H9 (cell line): ENCODE measurements at regions not wholly inside any gene's neighbourhood (a gene's known extent, or its start where the extent isn't known, plus 50 kb on each side); places are given as distances from the start of the nearest gene placed in this dataset.

Source experiments
- DNase-seq: peaks from one replicate; pipeline ENCODE4 v3.0.0-alpha.2; 2017
- H2AFZ ChIP-seq: one replicate; pipeline ENCODE4 v1.6.1; 2013; ENCODE audit warnings: mild to moderate bottlenecking, low read length, control low read depth, moderate library complexity
- H2AK5ac ChIP-seq: 2 replicates; pipeline ENCODE4 v1.6.1; 2013; ENCODE audit warnings: low read length, control low read depth, mixed read lengths; ENCODE audit not compliant: insufficient read length
- H2BK120ac ChIP-seq: one replicate; pipeline ENCODE4 v1.6.1; 2013; ENCODE audit warnings: low read depth, mild to moderate bottlenecking, low read length, control low read depth, inconsistent platforms; ENCODE audit not compliant: poor library complexity, severe bottlenecking
- H2BK12ac ChIP-seq: 2 replicates; pipeline ENCODE4 v1.6.1; 2013; ENCODE audit warnings: low read length, control low read depth, mixed read lengths, low read depth; ENCODE audit not compliant: insufficient read length
- H2BK15ac ChIP-seq: 2 replicates; pipeline ENCODE4 v1.6.1; 2013; ENCODE audit warnings: low read depth, low read length, control low read depth
- H2BK20ac ChIP-seq: one replicate; pipeline ENCODE4 v1.6.1; 2013; ENCODE audit warnings: low read depth, mild to moderate bottlenecking, low read length, control low read depth, inconsistent platforms; ENCODE audit not compliant: poor library complexity, severe bottlenecking
- H2BK5ac ChIP-seq: 2 replicates; pipeline ENCODE4 v1.6.1; 2013; ENCODE audit warnings: low read length, control low read depth, mixed read lengths; ENCODE audit not compliant: insufficient read length
- H3K14ac ChIP-seq: 2 replicates; pipeline ENCODE4 v1.6.1; 2013; ENCODE audit warnings: low read length, control low read depth; ENCODE audit not compliant: insufficient read depth
- H3K18ac ChIP-seq: 2 replicates; pipeline ENCODE4 v1.6.1; 2013; ENCODE audit warnings: low read depth, mild to moderate bottlenecking, mixed read lengths, low read length, control low read depth; ENCODE audit not compliant: insufficient read length
- H3K23ac ChIP-seq: 2 replicates; pipeline ENCODE4 v1.6.1; 2013; ENCODE audit warnings: low read length, control low read depth, mixed read lengths, low read depth; ENCODE audit not compliant: insufficient read length
- H3K23me2 ChIP-seq: 2 replicates; pipeline ENCODE4 v1.6.1; 2013; ENCODE audit warnings: low read depth, mild to moderate bottlenecking, mixed read lengths, low read length, control low read depth; ENCODE audit not compliant: insufficient read length, poor library complexity, severe bottlenecking
- H3K27ac ChIP-seq: 2 replicates; pipeline ENCODE4 v1.5.1; 2013; ENCODE audit warnings: low read length, control low read depth, mixed read lengths, low read depth; ENCODE audit not compliant: insufficient read length
- H3K27me3 ChIP-seq: 2 replicates; pipeline ENCODE4 v1.6.1; 2013; ENCODE audit warnings: low read length, control low read depth, inconsistent platforms; ENCODE audit not compliant: insufficient read depth
- H3K4ac ChIP-seq: 2 replicates; pipeline ENCODE4 v1.6.1; 2013; ENCODE audit warnings: low read depth, mild to moderate bottlenecking, control low read depth, inconsistent platforms, low read length, moderate library complexity
- H3K4me1 ChIP-seq: 2 replicates; pipeline ENCODE4 v1.6.1; 2013; ENCODE audit warnings: low read length, control low read depth, inconsistent platforms; ENCODE audit not compliant: insufficient read depth
- H3K4me2 ChIP-seq: 2 replicates; pipeline ENCODE4 v1.6.1; 2013; ENCODE audit warnings: low read length, control low read depth, mixed read lengths; ENCODE audit not compliant: insufficient read length, insufficient read depth
- H3K56ac ChIP-seq: 2 replicates; pipeline ENCODE4 v1.6.1; 2013; ENCODE audit warnings: low read depth, mild to moderate bottlenecking, mixed read lengths, low read length, control low read depth; ENCODE audit not compliant: insufficient read length
- H3K79me1 ChIP-seq: 2 replicates; pipeline ENCODE4 v1.6.1; 2013; ENCODE audit warnings: low read depth, mild to moderate bottlenecking, moderate library complexity, low read length, control low read depth, inconsistent platforms; ENCODE audit not compliant: insufficient read depth, poor library complexity, severe bottlenecking
- H3K79me2 ChIP-seq: 2 replicates; pipeline ENCODE4 v1.6.1; 2013; ENCODE audit warnings: low read length, control low read depth, inconsistent platforms; ENCODE audit not compliant: insufficient read depth
- H3K9ac ChIP-seq: 2 replicates; pipeline ENCODE4 v1.6.1; 2013; ENCODE audit warnings: low read length, control low read depth, mixed read lengths; ENCODE audit not compliant: insufficient read length; ENCODE audit errors: extremely low read depth
- H3K9me3 ChIP-seq: one replicate; pipeline ENCODE4 v1.6.1; 2013; ENCODE audit warnings: low read depth, low read length, inconsistent platforms; ENCODE audit not compliant: control insufficient read depth
- H3T11ph ChIP-seq: one replicate; pipeline ENCODE4 v1.6.1; 2013; ENCODE audit warnings: mild to moderate bottlenecking, low read length, control low read depth, inconsistent platforms
- H4K20me1 ChIP-seq: one replicate; pipeline ENCODE4 v1.6.1; 2013; ENCODE audit not compliant: control insufficient read depth, insufficient read length, insufficient read depth
- H4K5ac ChIP-seq: 2 replicates; pipeline ENCODE4 v1.6.1; 2013; ENCODE audit warnings: low read depth, mild to moderate bottlenecking, mixed read lengths, low read length, control low read depth; ENCODE audit not compliant: insufficient read length
- H4K8ac ChIP-seq: replicated peaks from 2 replicates; pipeline ENCODE4 v1.6.1; 2013; ENCODE audit warnings: low read length, control low read depth, mixed read lengths, low read depth; ENCODE audit not compliant: insufficient read length
- H4K91ac ChIP-seq: 2 replicates; pipeline ENCODE4 v1.6.1; 2013; ENCODE audit warnings: low read depth, mild to moderate bottlenecking, moderate library complexity, mixed read lengths, low read length, control low read depth; ENCODE audit not compliant: insufficient read length
- H3K27ac Mint-ChIP-seq, 3 experiments: 2 replicates in 2 of 3; 3 replicates in 1 of 3; pipeline ENCODE4 v1.8.0; 2020 to 2021; ENCODE audit warnings: mixed read lengths in 3 of 3, mild to moderate bottlenecking in 1 of 3, moderate library complexity in 1 of 3
- H3K27me3 Mint-ChIP-seq: 2 replicates; pipeline ENCODE4 v1.8.0; 2021; ENCODE audit warnings: low read depth, mild to moderate bottlenecking, moderate library complexity, mixed read lengths
- H3K36me3 Mint-ChIP-seq, 3 experiments: 2 replicates in 2 of 3; 3 replicates in 1 of 3; pipeline ENCODE4 v1.8.0; 2020 to 2021; ENCODE audit warnings: low read depth in 3 of 3, mixed read lengths in 3 of 3; ENCODE audit not compliant: insufficient read depth in 1 of 3
- H3K4me1 Mint-ChIP-seq, 2 experiments: 2 replicates each; pipeline ENCODE4 v1.8.0; 2020; ENCODE audit warnings: mixed read lengths in 2 of 2
- H3K4me3 Mint-ChIP-seq, 2 experiments: 2 replicates in 1 of 2; 3 replicates in 1 of 2; pipeline ENCODE4 v1.8.0; 2020 to 2021; ENCODE audit warnings: mild to moderate bottlenecking in 2 of 2, mixed read lengths in 2 of 2, moderate library complexity in 1 of 2
- H3K9me3 Mint-ChIP-seq, 2 experiments: 2 replicates in 1 of 2; 3 replicates in 1 of 2; pipeline ENCODE4 v1.8.0; 2020; ENCODE audit warnings: mild to moderate bottlenecking in 2 of 2, mixed read lengths in 2 of 2, moderate library complexity in 1 of 2
- CTCF ChIP-seq: fragments of 200-600 bp; sonication (generic); conservative IDR thresholded peaks from 3 replicates; pipeline ENCODE4 v1.8.0; 2021; ENCODE audit warnings: antibody characterized with exemption, mild to moderate bottlenecking
- WGBS: extraction: QIAGEN DNeasy Blood & Tissue Kit; methylation state at CpG from one replicate; pipeline ENCODE4 v1.1.7; 2013; ENCODE audit warnings: missing lambda C conversion rate, low lambda C conversion rate, mixed read lengths; ENCODE audit not compliant: insufficient read length; ENCODE audit errors: extremely low coverage; 5-methylcytosine and 5-hydroxymethylcytosine counted together

- Histone ChIP-seq H3K9ac (no peak overlapping the region), H3K27me3 (no peaks in the 10 kb centered on the region), H2AFZ (no peak overlapping the region), H3K4me2 (no peak overlapping the region), H2BK20ac (no peak overlapping the region), H3K4ac (no peak overlapping the region), H2AK5ac (no peak overlapping the region), H2BK12ac (no peak overlapping the region), H3K23me2 (no peaks in the 10 kb centered on the region), H4K5ac (no peak overlapping the region), H3K27ac (no peak overlapping the region), H4K8ac (no peak overlapping the region), H2BK120ac (no peak overlapping the region), H4K91ac (no peak overlapping the region), H3K4me1 (peaks cover 2% of the 10 kb centered on the region; the same call in 1 of the 2 replicates), H2BK15ac (no peak overlapping the region), H3K23ac (no peak overlapping the region), H4K20me1 (no peaks in the 10 kb centered on the region), H3K9me3 (no peaks in the 10 kb centered on the region), H3K79me1 (no peaks in the 10 kb centered on the region), H3T11ph (no peak overlapping the region), H3K79me2 (no peaks in the 10 kb centered on the region), H2BK5ac (no peak overlapping the region), H3K56ac (no peak overlapping the region), H3K18ac (no peak overlapping the region), H3K14ac (no peak overlapping the region)
- Mint-ChIP-seq H3K9me3 (peaks cover 5 to 13% of the 10 kb centered on the region in 2 experiments; a peak in 4 of 5 replicates), H3K27ac (no peak overlapping the region), H3K36me3 (peaks cover 0 to 9% (median 5%) of the 10 kb centered on the region in 3 experiments; a peak in 3 of 7 replicates), H3K4me3 (no peak overlapping the region), H3K27me3 (no peaks in the 10 kb centered on the region; the same call in 1 of the 2 replicates), H3K4me1 (peaks cover 11 to 17% of the 10 kb centered on the region in 2 experiments; a peak in 3 of 4 replicates)
- TF ChIP-seq CTCF: no peak
- DNase-seq: no peak
- 100% methylated on average over 1 of the region's 8 CpGs for WGBS
Observed at GRCh38 chr4:26074712-26075430, 160.9 kb downstream of the SMIM20 start.
